ENCODE measurements at regions not wholly inside any gene's neighbourhood (a gene's known extent, or its start where the extent isn't known, plus 50 kb on each side); places are given as distances from the start of the nearest gene placed in this dataset.

GRCh38 chr12:89016970-89017778 is 335.1 kb downstream of the DUSP6 start:
- Histone ChIP-seq H3K4me1 (ENCODE audit: control insufficient read depth, insufficient read depth, low read length, poor library complexity, severe bottlenecking) (no peaks in the 10 kb centered on the region), H3K27ac (ENCODE audit: low read depth, low read length, severe bottlenecking) (no peak overlapping the region), H3K9me3 (ENCODE audit: control insufficient read depth, low read length) (no peaks in the 10 kb centered on the region), H3K4me3 (ENCODE audit: extremely low read depth, insufficient read depth, low read length, poor library complexity, severe bottlenecking) (no peak overlapping the region), H3K36me3 (ENCODE audit: control insufficient read depth, insufficient read depth, low read length) (no peaks in the 10 kb centered on the region)
- whole genome bisulfite sequencing, 2 experiments (ENCODE audit: insufficient coverage in 2 of 2), result 37 to 47% methylated on average over 13 to 15 of the region's 21 CpGs

DNA sequence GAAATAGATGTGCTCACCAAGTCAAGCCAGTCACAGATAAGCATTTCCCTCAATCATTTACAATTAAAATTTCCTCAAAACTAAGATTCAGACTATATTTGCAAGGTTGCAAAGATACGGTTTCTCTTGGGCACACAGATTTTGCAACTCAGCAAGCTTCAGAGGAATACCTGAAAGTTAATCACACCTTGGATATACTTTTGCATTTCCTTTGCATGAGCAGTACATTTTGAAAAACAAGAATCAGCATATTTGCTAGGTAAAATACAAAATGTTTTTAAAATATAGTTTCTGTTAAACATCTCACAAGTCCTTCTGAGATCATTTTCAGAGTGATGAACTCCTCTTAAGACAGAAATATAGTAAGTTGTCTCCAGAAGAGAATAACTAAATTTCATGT is 336.9 kb downstream of the DUSP6 start:
- no peaks in the 10 kb centered on the region for H3K4me1 ChIP-seq (ENCODE audit: control insufficient read depth, insufficient read depth, low read length, poor library complexity, severe bottlenecking)
- H3K36me3 ChIP-seq (ENCODE audit: control insufficient read depth, insufficient read depth, low read length), result no peaks in the 10 kb centered on the region
- H3K27ac ChIP-seq (ENCODE audit: low read depth, low read length, severe bottlenecking), result no peak overlapping the region
- WGBS, 2 experiments (ENCODE audit: insufficient coverage in 2 of 2), result 89% methylated on average over 1 of the region's 1 CpG; no CpG with 5 or more reads in 1 of the 2 experiments
- H3K4me3 ChIP-seq (ENCODE audit: extremely low read depth, insufficient read depth, low read length, poor library complexity, severe bottlenecking), result no peak overlapping the region
- no peaks in the 10 kb centered on the region for H3K9me3 ChIP-seq (ENCODE audit: control insufficient read depth, low read length)

DNA sequence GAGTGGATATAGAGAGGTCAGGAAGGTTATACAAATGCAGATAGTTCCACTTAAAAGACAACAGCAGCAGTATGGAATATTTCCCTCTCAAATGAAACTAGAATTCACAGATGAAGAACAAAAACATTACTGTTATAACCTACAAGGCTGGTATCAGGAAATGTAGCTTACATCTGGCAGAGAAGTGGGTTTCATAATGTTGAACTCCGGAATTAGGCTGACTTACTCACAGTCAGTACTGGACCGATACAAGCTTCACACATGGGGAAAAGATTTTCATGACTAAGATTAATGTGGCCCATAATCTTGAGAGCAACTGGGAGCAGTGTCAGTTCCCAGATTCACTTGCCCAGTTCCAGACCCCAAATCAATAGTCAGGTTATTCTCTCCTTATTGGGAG is 353.9 kb downstream of the DUSP6 start:
- WGBS, 2 experiments (ENCODE audit: insufficient coverage in 2 of 2), result 100% methylated on average over 1 of the region's 2 CpGs; no CpG with 5 or more reads in 1 of the 2 experiments
- Histone ChIP-seq H3K27ac (ENCODE audit: low read depth, low read length, severe bottlenecking) (no peak overlapping the region), H3K36me3 (ENCODE audit: control insufficient read depth, insufficient read depth, low read length) (no peaks in the 10 kb centered on the region), H3K4me3 (ENCODE audit: extremely low read depth, insufficient read depth, low read length, poor library complexity, severe bottlenecking) (no peak overlapping the region), H3K4me1 (ENCODE audit: control insufficient read depth, insufficient read depth, low read length, poor library complexity, severe bottlenecking) (no peaks in the 10 kb centered on the region), H3K9me3 (ENCODE audit: control insufficient read depth, low read length) (no peaks in the 10 kb centered on the region)

DNA sequence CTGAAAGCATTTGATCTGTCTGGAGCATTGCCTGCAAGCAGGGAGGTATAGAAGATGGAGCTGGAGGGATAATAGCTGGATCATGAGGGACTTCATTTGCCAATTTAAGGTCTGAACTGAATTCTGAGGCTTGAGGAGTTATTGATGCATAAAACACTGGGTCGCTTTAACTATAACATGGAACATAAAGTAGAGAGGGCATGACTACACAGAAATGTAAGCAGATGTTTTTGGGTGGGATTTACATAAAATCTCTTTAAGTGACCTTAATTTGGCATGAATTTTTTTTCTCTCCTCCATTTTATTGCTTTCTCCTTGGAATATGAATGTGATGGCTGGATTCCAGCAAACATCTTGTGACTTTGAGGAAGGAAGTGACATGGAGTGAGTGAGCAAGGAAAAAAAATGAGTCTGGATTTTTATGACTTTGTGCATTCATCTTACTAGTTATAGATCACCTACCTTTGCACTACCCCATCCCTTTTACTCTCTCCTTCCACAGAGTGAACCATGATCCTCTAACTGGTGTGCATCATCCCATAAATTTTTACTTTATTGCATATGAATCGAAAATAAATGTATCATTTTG is 356.0 kb downstream of the DUSP6 start:
- no peak overlapping the region for H3K4me3 ChIP-seq (ENCODE audit: extremely low read depth, insufficient read depth, low read length, poor library complexity, severe bottlenecking)
- no peak overlapping the region for H3K27ac ChIP-seq (ENCODE audit: low read depth, low read length, severe bottlenecking)
- H3K9me3 ChIP-seq (ENCODE audit: control insufficient read depth, low read length), result no peaks in the 10 kb centered on the region
- 86 to 88% methylated on average over 1 of the region's 2 CpGs for WGBS, 2 experiments (ENCODE audit: insufficient coverage in 2 of 2)
- no peaks in the 10 kb centered on the region for H3K4me1 ChIP-seq (ENCODE audit: control insufficient read depth, insufficient read depth, low read length, poor library complexity, severe bottlenecking)
- no peaks in the 10 kb centered on the region for H3K36me3 ChIP-seq (ENCODE audit: control insufficient read depth, insufficient read depth, low read length)

DNA sequence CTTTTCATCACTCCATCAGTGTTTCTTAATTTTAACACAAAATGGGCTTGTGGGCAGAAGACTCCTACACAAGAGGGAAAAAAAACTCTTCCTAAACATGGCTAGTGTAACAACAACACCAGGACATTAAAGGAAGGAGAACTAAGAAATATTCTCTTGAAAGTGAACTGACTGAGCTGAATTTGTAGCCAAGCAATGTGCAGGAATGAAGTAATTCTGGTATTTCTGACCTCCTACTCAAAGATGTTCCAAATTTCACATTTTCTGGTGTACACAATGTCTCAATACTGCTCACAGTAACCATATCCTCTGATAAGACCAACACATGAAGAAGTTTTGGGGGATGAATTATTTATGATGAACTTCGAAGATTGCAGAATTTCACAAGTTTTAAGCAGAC is 357.3 kb downstream of the DUSP6 start:
- Histone ChIP-seq H3K36me3 (ENCODE audit: control insufficient read depth, insufficient read depth, low read length) (no peaks in the 10 kb centered on the region), H3K4me3 (ENCODE audit: extremely low read depth, insufficient read depth, low read length, poor library complexity, severe bottlenecking) (no peak overlapping the region), H3K4me1 (ENCODE audit: control insufficient read depth, insufficient read depth, low read length, poor library complexity, severe bottlenecking) (no peaks in the 10 kb centered on the region), H3K27ac (ENCODE audit: low read depth, low read length, severe bottlenecking) (no peak overlapping the region), H3K9me3 (ENCODE audit: control insufficient read depth, low read length) (no peaks in the 10 kb centered on the region)
- WGBS, 2 experiments (ENCODE audit: insufficient coverage in 2 of 2), result no CpG with 5 or more reads among the region's 1 CpG

DNA sequence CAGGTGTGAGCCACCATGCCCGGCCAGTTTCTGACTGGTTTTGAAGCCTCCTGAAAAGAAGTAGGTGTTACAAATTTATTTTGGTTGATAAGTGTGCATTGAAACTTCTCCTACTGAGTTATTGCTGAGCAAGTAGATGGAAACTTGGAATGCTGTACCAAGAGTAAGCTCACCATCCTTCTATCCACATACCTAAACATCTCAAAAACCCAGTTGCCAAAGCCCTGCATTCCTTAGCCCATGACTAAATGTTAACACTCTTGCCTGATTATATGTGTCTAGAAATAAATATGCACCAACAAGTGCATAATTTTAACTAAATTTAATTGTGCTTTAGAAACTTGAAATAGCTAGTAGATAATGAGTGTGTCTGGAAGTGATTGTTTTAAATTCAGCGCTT is 357.8 kb downstream of the DUSP6 start:
- Histone ChIP-seq H3K36me3 (ENCODE audit: control insufficient read depth, insufficient read depth, low read length) (no peaks in the 10 kb centered on the region), H3K4me1 (ENCODE audit: control insufficient read depth, insufficient read depth, low read length, poor library complexity, severe bottlenecking) (no peaks in the 10 kb centered on the region), H3K9me3 (ENCODE audit: control insufficient read depth, low read length) (no peaks in the 10 kb centered on the region), H3K27ac (ENCODE audit: low read depth, low read length, severe bottlenecking) (no peak overlapping the region), H3K4me3 (ENCODE audit: extremely low read depth, insufficient read depth, low read length, poor library complexity, severe bottlenecking) (no peak overlapping the region)
- 67% methylated on average over 1 of the region's 2 CpGs; no CpG with 5 or more reads in 1 of the 2 experiments for WGBS, 2 experiments (ENCODE audit: insufficient coverage in 2 of 2)

GRCh38 chr12:88993651-88994050 is 358.6 kb downstream of the DUSP6 start:
- Histone ChIP-seq H3K4me3 (ENCODE audit: extremely low read depth, insufficient read depth, low read length, poor library complexity, severe bottlenecking) (no peak overlapping the region), H3K4me1 (ENCODE audit: control insufficient read depth, insufficient read depth, low read length, poor library complexity, severe bottlenecking) (no peaks in the 10 kb centered on the region), H3K9me3 (ENCODE audit: control insufficient read depth, low read length) (no peaks in the 10 kb centered on the region), H3K36me3 (ENCODE audit: control insufficient read depth, insufficient read depth, low read length) (no peaks in the 10 kb centered on the region), H3K27ac (ENCODE audit: low read depth, low read length, severe bottlenecking) (no peak overlapping the region)
- no CpG with 5 or more reads among the region's 3 CpGs for WGBS, 2 experiments (ENCODE audit: insufficient coverage in 2 of 2)

GRCh38 chr12:88986056-88986455 is 366.2 kb downstream of the DUSP6 start:
- no peaks in the 10 kb centered on the region for H3K9me3 ChIP-seq (ENCODE audit: control insufficient read depth, low read length)
- WGBS, 2 experiments (ENCODE audit: insufficient coverage in 2 of 2), result 86 to 90% methylated on average over 2 to 3 of the region's 5 CpGs
- no peak overlapping the region for H3K27ac ChIP-seq (ENCODE audit: low read depth, low read length, severe bottlenecking)
- no peaks in the 10 kb centered on the region for H3K36me3 ChIP-seq (ENCODE audit: control insufficient read depth, insufficient read depth, low read length)
- H3K4me1 ChIP-seq (ENCODE audit: control insufficient read depth, insufficient read depth, low read length, poor library complexity, severe bottlenecking), result no peaks in the 10 kb centered on the region
- H3K4me3 ChIP-seq (ENCODE audit: extremely low read depth, insufficient read depth, low read length, poor library complexity, severe bottlenecking), result no peak overlapping the region

- 100% methylated on average over 2 of the region's 3 CpGs for WGBS, 2 experiments (ENCODE audit: insufficient coverage in 2 of 2)
Observed at GRCh38 chr12:88985631-88986030, 366.7 kb downstream of the DUSP6 start.

GRCh38 chr12:88985011-88985410 is 367.3 kb downstream of the DUSP6 start:
- Histone ChIP-seq H3K27ac (ENCODE audit: low read depth, low read length, severe bottlenecking) (no peak overlapping the region), H3K4me3 (ENCODE audit: extremely low read depth, insufficient read depth, low read length, poor library complexity, severe bottlenecking) (no peak overlapping the region), H3K4me1 (ENCODE audit: control insufficient read depth, insufficient read depth, low read length, poor library complexity, severe bottlenecking) (no peaks in the 10 kb centered on the region), H3K9me3 (ENCODE audit: control insufficient read depth, low read length) (no peaks in the 10 kb centered on the region), H3K36me3 (ENCODE audit: control insufficient read depth, insufficient read depth, low read length) (no peaks in the 10 kb centered on the region)
- WGBS, 2 experiments (ENCODE audit: insufficient coverage in 2 of 2), result 95 to 100% methylated on average over 1 to 2 of the region's 3 CpGs

More at GRCh38 chr12:88985631-88986030, 366.7 kb downstream of the DUSP6 start:
- Histone ChIP-seq H3K27ac (ENCODE audit: low read depth, low read length, severe bottlenecking) (no peak overlapping the region), H3K4me1 (ENCODE audit: control insufficient read depth, insufficient read depth, low read length, poor library complexity, severe bottlenecking) (no peaks in the 10 kb centered on the region), H3K4me3 (ENCODE audit: extremely low read depth, insufficient read depth, low read length, poor library complexity, severe bottlenecking) (no peak overlapping the region), H3K9me3 (ENCODE audit: control insufficient read depth, low read length) (no peaks in the 10 kb centered on the region), H3K36me3 (ENCODE audit: control insufficient read depth, insufficient read depth, low read length) (no peaks in the 10 kb centered on the region)

GRCh38 chr12:88982694-88983093 is 369.6 kb downstream of the DUSP6 start:
- WGBS, 2 experiments (ENCODE audit: insufficient coverage in 2 of 2), result no CpG with 5 or more reads among the region's 1 CpG
- no peak overlapping the region for H3K4me3 ChIP-seq (ENCODE audit: extremely low read depth, insufficient read depth, low read length, poor library complexity, severe bottlenecking)
- no peaks in the 10 kb centered on the region for H3K4me1 ChIP-seq (ENCODE audit: control insufficient read depth, insufficient read depth, low read length, poor library complexity, severe bottlenecking)
- no peaks in the 10 kb centered on the region for H3K36me3 ChIP-seq (ENCODE audit: control insufficient read depth, insufficient read depth, low read length)
- H3K27ac ChIP-seq (ENCODE audit: low read depth, low read length, severe bottlenecking), result no peak overlapping the region
- H3K9me3 ChIP-seq (ENCODE audit: control insufficient read depth, low read length), result no peaks in the 10 kb centered on the region

Measured in mesodermal cell (in vitro differentiated cells).